ENCODE measurements at regions not wholly inside any gene's neighbourhood (a gene's known extent, or its start where the extent isn't known, plus 50 kb on each side); places are given as distances from the start of the nearest gene placed in this dataset.

GRCh38 chr1:81702903-81703302 is 97.8 kb upstream of the ADGRL2 start:
- TF ChIP-seq POLR2AphosphoS5 (IDR thresholded peaks at IDR 0.05; ENCODE audit: low read depth, low read length) (no peak), CEBPB (IDR thresholded peaks at IDR 0.05; ENCODE audit: low read depth, low read length) (no peak), ZNF274 (IDR thresholded peaks at IDR 0.05; ENCODE audit: borderline replicate concordance, extremely low read depth, low read length) (no peak), SP1 (IDR thresholded peaks at IDR 0.05; ENCODE audit: low read depth, low read length) (no peak), EZH2 (IDR thresholded peaks at IDR 0.05; ENCODE audit: low read depth, low read length, severe bottlenecking) (no peak), EP300 (IDR thresholded peaks at IDR 0.05; ENCODE audit: borderline replicate concordance in 1 of 2, low read depth in 2 of 2, low read length in 2 of 2) (no peak), FOSL1 (IDR thresholded peaks at IDR 0.05; ENCODE audit: insufficient read depth, low read depth, low read length) (no peak), SRF (IDR thresholded peaks at IDR 0.05; ENCODE audit: low read depth, low read length) (no peak), POLR2A (IDR thresholded peaks at IDR 0.05; ENCODE audit: control extremely low read depth in 1 of 2, low read depth in 2 of 2, low read length in 2 of 2) (no peak)
- TF ChIP-seq, protein P1, sequence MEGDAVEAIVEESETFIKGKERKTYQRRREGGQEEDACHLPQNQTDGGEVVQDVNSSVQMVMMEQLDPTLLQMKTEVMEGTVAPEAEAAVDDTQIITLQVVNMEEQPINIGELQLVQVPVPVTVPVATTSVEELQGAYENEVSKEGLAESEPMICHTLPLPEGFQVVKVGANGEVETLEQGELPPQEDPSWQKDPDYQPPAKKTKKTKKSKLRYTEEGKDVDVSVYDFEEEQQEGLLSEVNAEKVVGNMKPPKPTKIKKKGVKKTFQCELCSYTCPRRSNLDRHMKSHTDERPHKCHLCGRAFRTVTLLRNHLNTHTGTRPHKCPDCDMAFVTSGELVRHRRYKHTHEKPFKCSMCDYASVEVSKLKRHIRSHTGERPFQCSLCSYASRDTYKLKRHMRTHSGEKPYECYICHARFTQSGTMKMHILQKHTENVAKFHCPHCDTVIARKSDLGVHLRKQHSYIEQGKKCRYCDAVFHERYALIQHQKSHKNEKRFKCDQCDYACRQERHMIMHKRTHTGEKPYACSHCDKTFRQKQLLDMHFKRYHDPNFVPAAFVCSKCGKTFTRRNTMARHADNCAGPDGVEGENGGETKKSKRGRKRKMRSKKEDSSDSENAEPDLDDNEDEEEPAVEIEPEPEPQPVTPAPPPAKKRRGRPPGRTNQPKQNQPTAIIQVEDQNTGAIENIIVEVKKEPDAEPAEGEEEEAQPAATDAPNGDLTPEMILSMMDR (IDR thresholded peaks at IDR 0.05; ENCODE audit: control extremely low read depth in 1 of 3, insufficient read depth in 1 of 3, low read depth in 1 of 3, low read length in 3 of 3) = no peak

Data from H1 (cell line).